Medulla oblongata (tissue), 1 donor: ENCODE measurements at regions not wholly inside any gene's neighbourhood (a gene's known extent, or its start where the extent isn't known, plus 50 kb on each side); places are given as distances from the start of the nearest gene placed in this dataset.

ENCODE experiments used
- DNase-seq: peaks from one replicate; pipeline ENCODE4 v3.0.0-alpha.2; 2015; ENCODE audit errors: extremely low spot score

GRCh38 chr15:98597666-98598065 is 50.7 kb upstream of the IGF1R start:
- no peak for DNase-seq
